DMS53 treated with DMSO at 0.1 percent for 48 hours (cell line): ENCODE measurements at regions not wholly inside any gene's neighbourhood (a gene's known extent, or its start where the extent isn't known, plus 50 kb on each side); places are given as distances from the start of the nearest gene placed in this dataset.
A peak's percentile ranks its signal among the peaks of the same experiment; 100 is the strongest.
"Not testable (repeated sequence)": the region's sequence is repeated elsewhere in the genome, so short reads cannot be mapped to it uniquely, and the experiment has no call there.

Experiments
- DNase-seq: peaks from one replicate; lab custom pipeline; 2025; ENCODE audit not compliant: unreplicated experiment; lab: John Stamatoyannopoulos, UW

GRCh38 chr21:28431527-28432200, 561.0 kb downstream of the LTN1 start:
- DNase-seq: no peak

GRCh38 chr21:28431022-28431421, 561.7 kb downstream of the LTN1 start:
- DNase-seq: no peak

- DNase-seq: no peak
Measured at GRCh38 chr21:28429161-28429560, 563.5 kb downstream of the LTN1 start.

GRCh38 chr21:28427394-28428022, 565.2 kb downstream of the LTN1 start:
- DNase-seq: no peak

GRCh38 chr21:28426545-28426944, 566.1 kb downstream of the LTN1 start:
- DNase-seq: no peak

GRCh38 chr21:28423521-28424190, 569.0 kb downstream of the LTN1 start:
- DNase-seq: no peak

GRCh38 chr21:28421716-28422524, 570.8 kb downstream of the LTN1 start:
- DNase-seq: no peak

GRCh38 chr21:28419811-28420210, 572.9 kb downstream of the LTN1 start:
- DNase-seq: peak; percentile 35

GRCh38 chr21:28418726-28419514, 573.8 kb downstream of the LTN1 start:
- DNase-seq: no peak

- DNase-seq: no peak
Measured at GRCh38 chr21:28410256-28410655, 582.4 kb downstream of the LTN1 start.

GRCh38 chr21:28402616-28402989, 590.1 kb downstream of the LTN1 start:
- DNase-seq: no peak

- no peak for DNase-seq
Measured at GRCh38 chr21:28397040-28397439, 595.6 kb downstream of the LTN1 start.

GRCh38 chr21:28396421-28396820, 596.3 kb downstream of the LTN1 start:
- no peak for DNase-seq

GRCh38 chr21:28393279-28393678, 599.4 kb downstream of the LTN1 start:
- peak; percentile 79 for DNase-seq

GRCh38 chr21:28391938-28392849, 600.5 kb downstream of the LTN1 start:
- no peak for DNase-seq

GRCh38 chr21:28387220-28387619, 605.5 kb downstream of the LTN1 start:
- DNase-seq: no peak

GRCh38 chr21:28385845-28386244, 606.8 kb downstream of the LTN1 start:
- no peak for DNase-seq

GRCh38 chr21:28381000-28381745, 611.5 kb downstream of the LTN1 start:
- not testable (repeated sequence) for DNase-seq

GRCh38 chr21:28380241-28380640, 612.4 kb downstream of the LTN1 start:
- no peak for DNase-seq
